GM12872 (cell line): ENCODE measurements at regions not wholly inside any gene's neighbourhood (a gene's known extent, or its start where the extent isn't known, plus 50 kb on each side); places are given as distances from the start of the nearest gene placed in this dataset.

Source experiments
- TF ChIP-seq, protein P1 (sequence below): IDR thresholded peaks from 3 replicates; pipeline ENCODE4 v1.5.1; 2011; ENCODE audit warnings: low read depth, mild to moderate bottlenecking, low read length, moderate library complexity; ENCODE audit not compliant: insufficient read depth

DNA sequence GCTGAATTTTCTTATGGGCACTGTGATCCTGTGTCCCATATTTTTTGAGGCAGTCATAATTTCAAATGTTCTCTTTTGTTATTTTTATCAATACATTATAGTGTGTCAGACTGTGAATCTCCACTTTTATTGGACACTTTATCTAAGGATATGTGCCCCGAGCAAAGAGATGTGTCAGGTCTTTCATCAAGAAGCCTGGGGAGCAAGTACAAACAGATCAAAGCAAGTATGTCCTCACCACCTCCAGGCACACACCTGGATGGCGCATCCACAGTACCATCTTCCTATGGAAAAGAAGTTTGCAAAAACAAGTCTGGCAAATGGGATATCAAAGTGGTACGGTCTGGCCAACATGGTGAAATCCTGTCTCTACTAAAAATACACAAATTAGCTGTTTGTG is 81.0 kb upstream of the ZNF236 start:
- TF ChIP-seq, protein P1, sequence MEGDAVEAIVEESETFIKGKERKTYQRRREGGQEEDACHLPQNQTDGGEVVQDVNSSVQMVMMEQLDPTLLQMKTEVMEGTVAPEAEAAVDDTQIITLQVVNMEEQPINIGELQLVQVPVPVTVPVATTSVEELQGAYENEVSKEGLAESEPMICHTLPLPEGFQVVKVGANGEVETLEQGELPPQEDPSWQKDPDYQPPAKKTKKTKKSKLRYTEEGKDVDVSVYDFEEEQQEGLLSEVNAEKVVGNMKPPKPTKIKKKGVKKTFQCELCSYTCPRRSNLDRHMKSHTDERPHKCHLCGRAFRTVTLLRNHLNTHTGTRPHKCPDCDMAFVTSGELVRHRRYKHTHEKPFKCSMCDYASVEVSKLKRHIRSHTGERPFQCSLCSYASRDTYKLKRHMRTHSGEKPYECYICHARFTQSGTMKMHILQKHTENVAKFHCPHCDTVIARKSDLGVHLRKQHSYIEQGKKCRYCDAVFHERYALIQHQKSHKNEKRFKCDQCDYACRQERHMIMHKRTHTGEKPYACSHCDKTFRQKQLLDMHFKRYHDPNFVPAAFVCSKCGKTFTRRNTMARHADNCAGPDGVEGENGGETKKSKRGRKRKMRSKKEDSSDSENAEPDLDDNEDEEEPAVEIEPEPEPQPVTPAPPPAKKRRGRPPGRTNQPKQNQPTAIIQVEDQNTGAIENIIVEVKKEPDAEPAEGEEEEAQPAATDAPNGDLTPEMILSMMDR, result no peak

DNA sequence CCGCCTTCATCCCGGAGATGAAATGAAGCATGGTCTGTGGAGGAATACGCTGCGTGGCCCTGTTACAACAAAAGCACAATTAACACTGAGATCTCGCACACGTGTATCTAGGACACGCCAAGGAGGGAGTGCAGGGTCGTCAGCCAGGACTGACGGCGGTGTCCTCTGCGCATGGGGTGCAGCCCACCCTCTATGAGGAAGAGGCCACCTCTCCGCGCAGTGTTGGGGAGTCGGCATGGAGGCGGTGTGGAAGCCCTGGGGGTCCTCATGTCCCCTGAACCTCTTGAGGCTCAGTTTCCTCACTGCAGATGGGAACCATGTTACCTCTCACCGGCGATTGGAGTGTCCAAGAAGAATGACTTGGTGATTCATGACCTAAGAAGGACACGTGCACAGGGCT is 86.0 kb upstream of the ZNF236 start:
- TF ChIP-seq, protein P1, result no peak

DNA sequence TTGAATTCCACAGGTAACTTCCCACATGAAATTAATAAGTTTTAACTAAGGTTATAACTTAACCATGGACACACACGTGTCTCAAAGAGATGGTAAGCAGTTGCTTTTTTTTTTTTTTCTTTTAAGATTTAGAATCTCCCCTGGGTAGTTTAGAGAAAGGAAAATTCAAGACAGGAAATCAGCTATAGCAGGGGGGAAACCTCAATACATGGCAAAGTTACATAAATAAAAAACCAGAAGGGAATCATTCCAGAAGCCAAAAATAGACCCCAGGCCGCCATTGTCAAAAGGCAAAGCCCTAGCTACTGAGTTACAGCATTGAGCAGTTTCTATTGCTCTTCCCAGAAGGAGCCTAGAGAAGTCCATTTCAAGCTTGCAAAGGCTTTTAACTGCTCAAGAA is 91.5 kb upstream of the ZNF236 start:
- TF ChIP-seq, protein P1, result no peak

DNA sequence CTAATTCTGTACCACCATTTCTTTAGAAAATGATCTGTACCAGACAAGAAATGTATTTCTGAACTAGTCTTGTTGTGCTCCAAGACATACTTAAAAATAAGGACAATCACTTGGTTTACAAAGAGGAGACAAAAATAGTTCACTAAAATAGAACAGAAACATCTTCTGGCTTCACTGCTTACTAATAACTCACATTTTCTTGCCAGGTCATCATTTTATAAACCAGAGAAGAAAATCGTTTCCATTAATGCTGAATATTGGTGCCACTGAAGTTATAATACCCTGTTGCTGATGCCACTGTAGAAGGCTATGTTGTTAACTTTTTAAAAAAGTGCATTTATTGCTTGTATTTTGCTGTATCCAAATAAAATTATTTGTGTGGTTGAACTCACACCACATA is 94.8 kb upstream of the ZNF236 start:
- TF ChIP-seq, protein P1, result no peak

DNA sequence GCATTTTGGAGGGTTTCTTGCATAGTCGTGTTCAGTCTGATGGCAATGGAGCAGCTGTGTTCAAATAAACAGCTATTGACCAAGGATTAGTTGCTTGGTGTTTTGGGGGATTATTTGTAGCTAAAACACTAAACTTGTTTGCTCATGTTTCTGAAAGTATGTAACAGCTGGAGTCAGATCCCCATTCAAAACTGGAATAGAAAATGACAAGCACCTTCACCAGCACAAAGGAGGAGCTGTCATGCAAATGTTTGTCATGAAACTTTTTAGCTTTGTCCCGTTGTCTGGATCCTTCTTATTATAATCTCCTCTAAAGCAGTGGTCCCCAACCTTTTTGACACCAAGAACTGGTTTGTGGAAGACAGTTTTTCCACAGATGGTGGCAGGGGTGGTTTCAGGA is 96.9 kb upstream of the ZNF236 start:
- TF ChIP-seq, protein P1, result no peak

DNA sequence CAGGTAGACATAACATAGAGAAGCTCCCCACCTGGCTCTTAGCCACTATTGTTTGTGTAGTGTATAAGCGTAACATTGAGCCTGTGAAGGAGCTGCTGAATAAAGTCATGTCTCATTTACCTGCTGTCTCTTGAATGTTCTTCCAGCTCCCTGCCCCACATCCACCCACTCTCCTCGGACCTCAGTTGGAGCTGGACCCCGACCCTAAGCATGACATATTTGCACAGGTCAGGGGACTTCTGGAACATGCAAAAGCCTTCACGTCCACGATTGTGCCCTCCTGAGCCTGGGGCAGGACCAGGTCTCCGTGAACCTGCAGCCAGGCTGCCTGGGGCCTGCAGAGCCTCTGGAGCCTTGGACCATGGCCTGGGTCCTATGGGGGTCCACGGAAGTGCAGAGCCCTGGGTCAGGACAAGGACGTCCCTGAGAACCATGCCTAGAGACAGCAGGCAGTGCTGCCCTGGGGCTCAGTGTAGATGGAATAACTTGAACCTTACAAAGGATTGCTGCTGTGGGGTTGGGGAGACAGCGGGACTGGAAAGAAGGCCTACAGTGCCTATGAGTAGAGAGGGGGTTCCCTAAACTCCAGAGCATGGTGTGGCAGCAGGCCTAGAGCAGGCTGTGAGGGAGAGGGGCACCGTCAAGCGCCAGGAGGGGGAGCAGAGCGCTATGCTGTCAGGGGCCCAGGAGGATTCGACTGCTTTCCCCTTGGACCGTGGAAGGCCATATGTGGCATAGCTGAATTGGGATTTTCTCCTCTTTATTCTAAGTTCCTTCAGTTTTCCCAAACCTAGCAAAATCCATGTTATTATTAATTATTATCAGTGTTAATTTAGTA is 99.9 kb upstream of the ZNF236 start:
- TF ChIP-seq, protein P1, result no peak

DNA sequence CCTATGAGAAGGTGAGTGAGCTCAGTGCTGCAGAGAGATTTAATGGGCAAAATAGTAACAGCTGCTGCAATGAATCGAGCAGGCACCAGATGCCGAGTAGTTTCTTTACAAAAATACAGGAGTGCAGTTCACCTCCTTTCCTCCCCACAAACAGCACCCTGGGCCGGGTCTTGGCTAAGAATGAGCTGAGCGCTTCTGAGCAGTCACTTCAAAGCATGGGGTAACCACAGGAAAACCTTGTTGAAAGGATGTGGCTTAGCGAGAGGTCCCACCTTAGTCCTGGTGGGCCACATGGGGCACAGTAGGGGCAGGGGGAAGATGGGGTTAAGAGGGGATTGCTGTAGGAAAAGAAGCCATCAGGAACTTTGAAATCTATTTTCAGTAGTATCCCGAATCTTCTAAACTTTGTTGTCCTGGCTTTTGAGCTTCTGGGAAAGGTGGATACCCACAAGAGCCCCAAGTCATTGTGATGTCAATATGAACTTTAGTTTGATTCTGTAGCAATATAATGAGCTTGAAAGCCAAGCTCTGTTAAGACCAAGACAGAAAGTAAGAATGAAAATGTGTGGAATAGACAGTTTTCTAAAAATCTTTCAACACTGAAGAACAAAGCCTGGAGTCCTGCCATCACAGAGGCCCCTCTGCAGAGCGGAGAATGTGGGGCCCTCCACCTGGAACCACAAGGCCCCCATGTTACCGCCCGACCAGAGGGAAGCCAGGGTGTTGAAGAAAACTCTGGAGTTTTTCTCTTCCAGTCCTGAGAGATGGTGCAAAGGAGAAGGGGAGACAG is 101.0 kb upstream of the ZNF236 start:
- TF ChIP-seq, protein P1, result no peak
